ENCODE measurements at regions not wholly inside any gene's neighbourhood (a gene's known extent, or its start where the extent isn't known, plus 50 kb on each side); places are given as distances from the start of the nearest gene placed in this dataset.

DNA sequence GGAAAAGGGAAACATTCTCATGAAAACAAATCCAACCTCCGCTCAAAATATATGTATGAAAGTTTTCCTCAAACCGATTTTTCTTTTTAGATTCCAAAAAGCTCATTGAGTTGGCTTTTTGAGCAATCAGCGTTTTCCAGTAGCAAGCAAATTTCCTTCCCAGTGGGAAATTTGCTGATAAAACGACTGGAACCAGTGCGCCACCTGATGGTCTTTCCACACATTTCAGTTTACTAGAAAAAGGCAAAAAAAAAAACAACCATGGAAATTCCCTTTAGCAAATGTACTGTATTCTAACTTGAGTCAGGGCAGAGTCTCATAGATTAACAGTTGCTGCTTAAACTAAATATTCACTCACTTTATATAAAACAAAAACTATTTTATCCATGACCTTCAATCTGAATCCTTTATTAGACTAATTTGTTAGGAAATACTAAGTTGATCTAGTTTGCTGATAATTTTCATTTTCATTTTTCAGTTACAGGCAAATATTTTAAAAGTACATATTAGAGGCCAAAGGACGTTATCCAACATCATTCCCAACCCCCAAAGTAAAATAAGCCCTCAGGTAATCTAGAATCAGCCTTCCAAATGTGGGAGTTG lies 271.5 kb downstream of the FOXA2 start:
- Histone ChIP-seq H3K27me3 (replicated peaks; ENCODE audit: control insufficient read depth, insufficient read depth, low read length) (no peaks in the 10 kb centered on the region), H3K36me3 (ENCODE audit: control insufficient read depth, insufficient read depth, low read length) (no peaks in the 10 kb centered on the region), H3K4me3 (replicated peaks; ENCODE audit: low read depth, low read length) (no peak overlapping the region)
- TF ChIP-seq, protein P1, sequence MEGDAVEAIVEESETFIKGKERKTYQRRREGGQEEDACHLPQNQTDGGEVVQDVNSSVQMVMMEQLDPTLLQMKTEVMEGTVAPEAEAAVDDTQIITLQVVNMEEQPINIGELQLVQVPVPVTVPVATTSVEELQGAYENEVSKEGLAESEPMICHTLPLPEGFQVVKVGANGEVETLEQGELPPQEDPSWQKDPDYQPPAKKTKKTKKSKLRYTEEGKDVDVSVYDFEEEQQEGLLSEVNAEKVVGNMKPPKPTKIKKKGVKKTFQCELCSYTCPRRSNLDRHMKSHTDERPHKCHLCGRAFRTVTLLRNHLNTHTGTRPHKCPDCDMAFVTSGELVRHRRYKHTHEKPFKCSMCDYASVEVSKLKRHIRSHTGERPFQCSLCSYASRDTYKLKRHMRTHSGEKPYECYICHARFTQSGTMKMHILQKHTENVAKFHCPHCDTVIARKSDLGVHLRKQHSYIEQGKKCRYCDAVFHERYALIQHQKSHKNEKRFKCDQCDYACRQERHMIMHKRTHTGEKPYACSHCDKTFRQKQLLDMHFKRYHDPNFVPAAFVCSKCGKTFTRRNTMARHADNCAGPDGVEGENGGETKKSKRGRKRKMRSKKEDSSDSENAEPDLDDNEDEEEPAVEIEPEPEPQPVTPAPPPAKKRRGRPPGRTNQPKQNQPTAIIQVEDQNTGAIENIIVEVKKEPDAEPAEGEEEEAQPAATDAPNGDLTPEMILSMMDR (IDR thresholded peaks at IDR 0.05; ENCODE audit: insufficient read depth, low read length, poor library complexity, severe bottlenecking), result peak; percentile 64
- no peak for DNase-seq (ENCODE audit: extremely low read depth, insufficient read length)

DNA sequence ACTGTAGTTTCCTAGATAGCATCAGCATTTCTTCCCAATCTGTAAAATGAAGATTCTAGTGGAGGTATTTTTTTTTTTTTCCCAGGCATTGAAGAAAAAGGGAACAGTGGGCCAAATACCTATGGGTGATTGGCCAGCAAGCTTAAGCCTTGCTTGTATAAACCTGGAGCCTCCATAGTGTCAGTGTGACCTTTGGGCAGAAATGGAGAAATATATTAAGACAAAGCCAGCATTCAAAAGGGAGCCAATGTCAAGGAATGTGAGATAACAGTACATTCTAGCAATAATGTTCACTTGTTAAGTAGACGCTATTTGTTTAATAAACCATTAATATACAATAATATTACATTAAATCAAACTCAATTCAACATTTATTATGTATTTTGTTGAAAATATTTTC lies 275.4 kb downstream of the FOXA2 start:
- no peaks in the 10 kb centered on the region for H3K27me3 ChIP-seq (replicated peaks; ENCODE audit: control insufficient read depth, insufficient read depth, low read length)
- TF ChIP-seq, protein P1 (IDR thresholded peaks at IDR 0.05; ENCODE audit: insufficient read depth, low read length, poor library complexity, severe bottlenecking), result no peak
- H3K36me3 ChIP-seq (ENCODE audit: control insufficient read depth, insufficient read depth, low read length), result no peaks in the 10 kb centered on the region
- H3K4me3 ChIP-seq (replicated peaks; ENCODE audit: low read depth, low read length), result no peak overlapping the region
- DNase-seq (ENCODE audit: extremely low read depth, insufficient read length), result no peak

DNA sequence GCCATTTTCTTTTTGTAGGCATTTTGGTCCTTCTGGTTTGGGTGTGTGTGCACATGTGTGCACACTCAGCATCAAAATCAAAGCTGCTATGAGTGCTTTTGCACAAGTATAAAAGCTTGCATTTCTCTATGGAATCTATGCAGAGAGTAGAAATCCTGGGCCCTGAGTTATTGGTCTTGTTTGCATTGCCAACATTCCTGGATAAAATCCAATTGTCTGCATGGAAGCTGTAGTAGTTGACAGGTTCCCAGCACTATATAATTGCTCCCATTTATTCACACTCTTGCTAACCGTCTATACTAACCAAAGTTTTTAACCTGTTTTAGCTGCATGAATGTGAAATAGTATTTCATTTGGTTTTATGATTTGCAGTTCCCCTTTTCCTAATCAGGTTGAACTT lies 277.0 kb downstream of the FOXA2 start:
- no peaks in the 10 kb centered on the region for H3K27me3 ChIP-seq (replicated peaks; ENCODE audit: control insufficient read depth, insufficient read depth, low read length)
- no peak for DNase-seq (ENCODE audit: extremely low read depth, insufficient read length)
- no peak overlapping the region for H3K4me3 ChIP-seq (replicated peaks; ENCODE audit: low read depth, low read length)
- H3K36me3 ChIP-seq (ENCODE audit: control insufficient read depth, insufficient read depth, low read length), result no peaks in the 10 kb centered on the region
- TF ChIP-seq, protein P1 (IDR thresholded peaks at IDR 0.05; ENCODE audit: insufficient read depth, low read length, poor library complexity, severe bottlenecking), result no peak

DNA sequence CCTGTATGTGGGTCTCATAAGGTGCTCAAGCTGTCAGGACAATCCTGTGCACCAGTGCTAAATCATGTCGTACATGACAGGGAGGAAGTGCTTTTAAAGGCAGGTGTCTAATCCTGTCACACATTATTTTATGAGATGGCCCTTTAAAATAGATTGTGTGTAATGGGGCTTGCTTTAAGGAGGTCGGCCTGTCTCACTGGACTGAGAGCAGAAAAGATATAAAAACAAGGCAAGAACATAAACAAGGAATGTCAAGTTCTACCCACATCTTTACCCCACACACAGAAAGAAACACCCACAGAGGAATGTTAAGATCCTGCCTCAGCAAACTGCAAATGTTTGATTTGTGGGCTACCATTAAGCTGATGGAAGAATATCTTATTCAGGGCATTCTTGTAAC lies 279.0 kb downstream of the FOXA2 start:
- DNase-seq (ENCODE audit: extremely low read depth, insufficient read length), result no peak
- Histone ChIP-seq H3K27me3 (replicated peaks; ENCODE audit: control insufficient read depth, insufficient read depth, low read length) (no peaks in the 10 kb centered on the region), H3K36me3 (ENCODE audit: control insufficient read depth, insufficient read depth, low read length) (no peaks in the 10 kb centered on the region), H3K4me3 (replicated peaks; ENCODE audit: low read depth, low read length) (no peak overlapping the region)
- TF ChIP-seq, protein P1 (IDR thresholded peaks at IDR 0.05; ENCODE audit: insufficient read depth, low read length, poor library complexity, severe bottlenecking), result no peak

DNA sequence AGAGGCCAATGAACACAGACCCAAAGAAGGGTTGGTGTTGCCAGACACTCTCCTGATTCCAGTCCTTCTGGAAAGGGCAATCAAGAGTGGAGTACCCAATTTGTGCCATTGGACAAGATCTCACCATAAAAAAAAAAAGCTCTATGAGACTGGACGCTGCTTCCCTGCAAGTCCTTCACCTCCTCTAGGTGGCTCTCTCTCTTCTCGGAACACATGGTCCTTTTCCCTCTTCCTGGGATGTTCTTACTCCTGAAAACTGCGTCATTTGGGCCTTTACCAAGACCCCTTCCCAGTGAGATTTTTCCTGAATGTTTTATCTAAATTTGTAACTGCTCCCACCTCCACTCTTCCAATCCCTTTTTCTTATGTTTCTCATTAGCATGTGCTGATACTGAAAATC lies 280.8 kb downstream of the FOXA2 start:
- TF ChIP-seq, protein P1 (IDR thresholded peaks at IDR 0.05; ENCODE audit: insufficient read depth, low read length, poor library complexity, severe bottlenecking), result peak; percentile 23
- no peaks in the 10 kb centered on the region for H3K36me3 ChIP-seq (ENCODE audit: control insufficient read depth, insufficient read depth, low read length)
- DNase-seq (ENCODE audit: extremely low read depth, insufficient read length), result no peak
- no peaks in the 10 kb centered on the region for H3K27me3 ChIP-seq (replicated peaks; ENCODE audit: control insufficient read depth, insufficient read depth, low read length)
- no peak overlapping the region for H3K4me3 ChIP-seq (replicated peaks; ENCODE audit: low read depth, low read length)

GRCh38 chr20:22302039-22302438 lies 282.3 kb downstream of the FOXA2 start:
- Histone ChIP-seq H3K4me3 (replicated peaks; ENCODE audit: low read depth, low read length) (no peak overlapping the region), H3K36me3 (ENCODE audit: control insufficient read depth, insufficient read depth, low read length) (no peaks in the 10 kb centered on the region), H3K27me3 (replicated peaks; ENCODE audit: control insufficient read depth, insufficient read depth, low read length) (no peaks in the 10 kb centered on the region)
- DNase-seq (ENCODE audit: extremely low read depth, insufficient read length), result no peak
- TF ChIP-seq, protein P1 (IDR thresholded peaks at IDR 0.05; ENCODE audit: insufficient read depth, low read length, poor library complexity, severe bottlenecking), result no peak

Data from GM06990 (cell line).